Cardiac muscle cell (in vitro differentiated cells and primary cell): ENCODE measurements at regions not wholly inside any gene's neighbourhood (a gene's known extent, or its start where the extent isn't known, plus 50 kb on each side); places are given as distances from the start of the nearest gene placed in this dataset.

Experiments
- DNase-seq, 2 donors: peaks; one replicate each; pipeline versions ENCODE4 v3.0.0 to v3.0.0-alpha.2; 2010 to 2017; ENCODE audit warnings: low read depth in 1 of 2, low spot score in 1 of 2
- H3K27ac ChIP-seq: fragments of 200-600 bp; sonication (generic); 2 replicates; pipeline ENCODE4 v1.5.1; 2016
- H3K27me3 ChIP-seq: fragments of 200-600 bp; sonication (generic); 2 replicates; pipeline ENCODE4 v1.6.0; 2016; ENCODE audit warnings: control low read depth
- H3K36me3 ChIP-seq: fragments of 200-600 bp; sonication (generic); 2 replicates; pipeline ENCODE4 v1.5.1; 2016; ENCODE audit warnings: control low read depth
- H3K4me1 ChIP-seq: fragments of 200-600 bp; sonication (generic); 2 replicates; pipeline ENCODE4 v1.8.1; 2017; ENCODE audit warnings: low read depth, mild to moderate bottlenecking, mixed run types
- H3K4me3 ChIP-seq: fragments of 200-600 bp; sonication (generic); 2 replicates; pipeline ENCODE4 v1.5.1; 2016; ENCODE audit warnings: mild to moderate bottlenecking
- H3K9me3 ChIP-seq: fragments of 200-600 bp; sonication (generic); 2 replicates; pipeline ENCODE4 v1.5.1; 2017; ENCODE audit warnings: low read depth, mild to moderate bottlenecking, control low read depth
- CTCF ChIP-seq: IDR thresholded peaks from 2 replicates; pipeline ENCODE4 v1.5.1; 2012; ENCODE audit warnings: low read depth, mild to moderate bottlenecking, low read length

GRCh38 chr12:105469211-105469610, 138.7 kb downstream of the C12orf75 start:
- Histone ChIP-seq H3K27me3 (no peaks in the 10 kb centered on the region), H3K4me3 (no peak overlapping the region), H3K4me1 (no peaks in the 10 kb centered on the region), H3K9me3 (no peaks in the 10 kb centered on the region), H3K27ac (no peak overlapping the region), H3K36me3 (no peaks in the 10 kb centered on the region)
- no peak for DNase-seq
- no peak for TF ChIP-seq CTCF

GRCh38 chr12:105469701-105470100, 139.2 kb downstream of the C12orf75 start:
- Histone ChIP-seq H3K27me3 (no peaks in the 10 kb centered on the region), H3K4me1 (no peaks in the 10 kb centered on the region)
- DNase-seq, result no peak

GRCh38 chr12:105470102-105470501, 139.6 kb downstream of the C12orf75 start:
- DNase-seq, result no peak
- Histone ChIP-seq H3K27me3 (no peaks in the 10 kb centered on the region), H3K36me3 (no peaks in the 10 kb centered on the region), H3K4me3 (no peak overlapping the region), H3K9me3 (no peaks in the 10 kb centered on the region), H3K27ac (no peak overlapping the region), H3K4me1 (no peaks in the 10 kb centered on the region)
- TF ChIP-seq CTCF, result no peak

More at GRCh38 chr12:105469701-105470100, 139.2 kb downstream of the C12orf75 start:
- Histone ChIP-seq H3K27ac (no peak overlapping the region), H3K9me3 (no peaks in the 10 kb centered on the region), H3K4me3 (no peak overlapping the region), H3K36me3 (no peaks in the 10 kb centered on the region)
- TF ChIP-seq CTCF, result no peak

- no peak for TF ChIP-seq CTCF
- Histone ChIP-seq H3K27me3 (no peaks in the 10 kb centered on the region), H3K4me1 (no peaks in the 10 kb centered on the region), H3K36me3 (no peaks in the 10 kb centered on the region), H3K27ac (no peak overlapping the region), H3K4me3 (no peak overlapping the region), H3K9me3 (no peaks in the 10 kb centered on the region)
- no peak for DNase-seq
Observed at GRCh38 chr12:105470601-105471000, 140.1 kb downstream of the C12orf75 start.

- H3K4me1 ChIP-seq, result no peaks in the 10 kb centered on the region
- no peak overlapping the region for H3K27ac ChIP-seq
- H3K36me3 ChIP-seq, result no peaks in the 10 kb centered on the region
- no peaks in the 10 kb centered on the region for H3K9me3 ChIP-seq
- no peak for TF ChIP-seq CTCF
- H3K4me3 ChIP-seq, result no peak overlapping the region
- H3K27me3 ChIP-seq, result no peaks in the 10 kb centered on the region
- no peak for DNase-seq
Observed at GRCh38 chr12:105474672-105475071, 144.2 kb downstream of the C12orf75 start.

- no peak for TF ChIP-seq CTCF
- H3K4me3 ChIP-seq, result no peak overlapping the region
- DNase-seq, result no peak
- H3K4me1 ChIP-seq, result no peaks in the 10 kb centered on the region
- no peak overlapping the region for H3K27ac ChIP-seq
- no peaks in the 10 kb centered on the region for H3K9me3 ChIP-seq
- no peaks in the 10 kb centered on the region for H3K36me3 ChIP-seq
- H3K27me3 ChIP-seq, result no peaks in the 10 kb centered on the region
Observed at GRCh38 chr12:105476616-105477015, 146.1 kb downstream of the C12orf75 start.
